Fibroblast of lung (primary cell): ENCODE measurements at regions not wholly inside any gene's neighbourhood (a gene's known extent, or its start where the extent isn't known, plus 50 kb on each side); places are given as distances from the start of the nearest gene placed in this dataset.
"Not testable (repeated sequence)": the region's sequence is repeated elsewhere in the genome, so short reads cannot be mapped to it uniquely, and the experiment has no call there.

Experiments
- DNase-seq, 2 donors: peaks; one replicate each; pipeline versions ENCODE4 v3.0.0 to v3.0.0-alpha.2; 2010; ENCODE audit warnings: low read depth in 2 of 2
- H2AFZ ChIP-seq: 2 replicates; pipeline ENCODE4 v1.5.1; 2012; ENCODE audit warnings: low read length, control low read depth, inconsistent platforms
- H3K27ac ChIP-seq: 2 replicates; pipeline ENCODE4 v1.5.1; 2011; ENCODE audit warnings: low read length, control low read depth; ENCODE audit not compliant: insufficient read depth
- H3K27me3 ChIP-seq: 2 replicates; pipeline ENCODE4 v1.5.1; 2011; ENCODE audit warnings: mild to moderate bottlenecking, low read length; ENCODE audit not compliant: control insufficient read depth, insufficient read depth
- H3K36me3 ChIP-seq: 2 replicates; pipeline ENCODE4 v1.5.1; 2011; ENCODE audit warnings: low read length; ENCODE audit not compliant: control insufficient read depth, insufficient read depth
- H3K4me1 ChIP-seq: 2 replicates; pipeline ENCODE4 v1.5.1; 2011; ENCODE audit warnings: low read length; ENCODE audit not compliant: control insufficient read depth, insufficient read depth; ENCODE audit errors: extremely low read depth
- H3K4me2 ChIP-seq: 2 replicates; pipeline ENCODE4 v1.5.1; 2011; ENCODE audit warnings: low read length, control low read depth; ENCODE audit not compliant: insufficient read depth; ENCODE audit errors: extremely low read depth
- H3K4me3 ChIP-seq, 4 experiments: fragments of 200-600 bp in 1 of 4; sonication (generic) in 1 of 4; replicated peaks in 1 of 4; 2 replicates each; pipeline ENCODE4 v1.5.1; 2011 to 2016; ENCODE audit warnings: low read length in 4 of 4, low read depth in 3 of 4, mild to moderate bottlenecking in 3 of 4, control low read depth in 2 of 4, inconsistent platforms in 1 of 4, mixed read lengths in 1 of 4; ENCODE audit not compliant: insufficient read depth in 1 of 4; ENCODE audit errors: control extremely low read depth in 1 of 4
- H3K79me2 ChIP-seq: 2 replicates; pipeline ENCODE4 v1.5.1; 2012; ENCODE audit warnings: mild to moderate bottlenecking, low read length, inconsistent platforms; ENCODE audit not compliant: control insufficient read depth, insufficient read depth
- H3K9ac ChIP-seq: 2 replicates; pipeline ENCODE4 v1.5.1; 2011; ENCODE audit warnings: mild to moderate bottlenecking, low read length, control low read depth; ENCODE audit not compliant: insufficient read depth
- H3K9me3 ChIP-seq: 2 replicates; pipeline ENCODE4 v1.5.1; 2012; ENCODE audit warnings: low read depth, low read length; ENCODE audit not compliant: control insufficient read depth, insufficient read depth
- H4K20me1 ChIP-seq: 2 replicates; pipeline ENCODE4 v1.5.1; 2011; ENCODE audit warnings: low read length; ENCODE audit not compliant: control insufficient read depth, insufficient read depth; ENCODE audit errors: extremely low read depth
- EZH2 ChIP-seq: IDR thresholded peaks from 2 replicates; pipeline ENCODE4 v1.5.1; 2012; ENCODE audit warnings: low read length, control low read depth, mild to moderate bottlenecking; ENCODE audit errors: missing control alignments
- TF ChIP-seq, protein P1 (sequence below), 2 donors: IDR thresholded peaks in 1 of 2; conservative IDR thresholded peaks in 1 of 2; 1 replicate in 1 of 2; 2 replicates in 1 of 2; pipeline ENCODE4 v1.5.1; 2011 to 2012; ENCODE audit warnings: low read length in 2 of 2, control low read depth in 1 of 2, inconsistent platforms in 1 of 2, low read depth in 1 of 2, mild to moderate bottlenecking in 1 of 2

DNA sequence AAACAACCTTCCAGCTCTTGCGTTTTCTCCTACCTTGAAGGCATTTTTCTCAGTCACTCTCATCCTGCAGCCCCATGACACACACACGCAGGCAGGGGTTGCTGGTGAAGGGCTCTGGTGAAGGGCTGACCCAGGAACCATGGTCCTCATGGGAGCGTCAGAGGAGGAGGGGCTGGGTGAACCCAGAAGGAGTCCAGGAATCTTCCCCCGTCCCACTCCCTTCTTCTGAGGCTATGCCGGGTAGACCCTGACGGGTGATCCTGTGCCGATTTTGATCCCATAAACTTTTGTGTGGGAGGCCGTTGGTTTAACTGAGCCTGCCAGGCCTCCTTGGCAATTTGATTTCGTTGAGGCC is 278.4 kb upstream of the FOXF1 start:
- no peaks in the 10 kb centered on the region for H4K20me1 ChIP-seq
- no peak overlapping the region for H3K4me3 ChIP-seq
- no peak overlapping the region for H3K9ac ChIP-seq
- no peak for TF ChIP-seq EZH2
- TF ChIP-seq, protein P1, sequence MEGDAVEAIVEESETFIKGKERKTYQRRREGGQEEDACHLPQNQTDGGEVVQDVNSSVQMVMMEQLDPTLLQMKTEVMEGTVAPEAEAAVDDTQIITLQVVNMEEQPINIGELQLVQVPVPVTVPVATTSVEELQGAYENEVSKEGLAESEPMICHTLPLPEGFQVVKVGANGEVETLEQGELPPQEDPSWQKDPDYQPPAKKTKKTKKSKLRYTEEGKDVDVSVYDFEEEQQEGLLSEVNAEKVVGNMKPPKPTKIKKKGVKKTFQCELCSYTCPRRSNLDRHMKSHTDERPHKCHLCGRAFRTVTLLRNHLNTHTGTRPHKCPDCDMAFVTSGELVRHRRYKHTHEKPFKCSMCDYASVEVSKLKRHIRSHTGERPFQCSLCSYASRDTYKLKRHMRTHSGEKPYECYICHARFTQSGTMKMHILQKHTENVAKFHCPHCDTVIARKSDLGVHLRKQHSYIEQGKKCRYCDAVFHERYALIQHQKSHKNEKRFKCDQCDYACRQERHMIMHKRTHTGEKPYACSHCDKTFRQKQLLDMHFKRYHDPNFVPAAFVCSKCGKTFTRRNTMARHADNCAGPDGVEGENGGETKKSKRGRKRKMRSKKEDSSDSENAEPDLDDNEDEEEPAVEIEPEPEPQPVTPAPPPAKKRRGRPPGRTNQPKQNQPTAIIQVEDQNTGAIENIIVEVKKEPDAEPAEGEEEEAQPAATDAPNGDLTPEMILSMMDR (conservative IDR thresholded peaks at IDR 0.05 in 1 of 2, IDR thresholded peaks at IDR 0.05 in 1 of 2; ENCODE audit: low read depth in 1 of 2, low read length in 2 of 2) = no peak
- no peak for DNase-seq
- peak overlapping the region; percentile 10 for H3K27ac ChIP-seq
- peaks cover 3% of the 10 kb centered on the region for H3K4me1 ChIP-seq
- no peaks in the 10 kb centered on the region for H3K79me2 ChIP-seq
- no peaks in the 10 kb centered on the region for H3K9me3 ChIP-seq
- H3K36me3 ChIP-seq = no peaks in the 10 kb centered on the region
- no peaks in the 10 kb centered on the region for H3K27me3 ChIP-seq
- no peak overlapping the region for H2AFZ ChIP-seq
- H3K4me2 ChIP-seq = no peak overlapping the region

DNA sequence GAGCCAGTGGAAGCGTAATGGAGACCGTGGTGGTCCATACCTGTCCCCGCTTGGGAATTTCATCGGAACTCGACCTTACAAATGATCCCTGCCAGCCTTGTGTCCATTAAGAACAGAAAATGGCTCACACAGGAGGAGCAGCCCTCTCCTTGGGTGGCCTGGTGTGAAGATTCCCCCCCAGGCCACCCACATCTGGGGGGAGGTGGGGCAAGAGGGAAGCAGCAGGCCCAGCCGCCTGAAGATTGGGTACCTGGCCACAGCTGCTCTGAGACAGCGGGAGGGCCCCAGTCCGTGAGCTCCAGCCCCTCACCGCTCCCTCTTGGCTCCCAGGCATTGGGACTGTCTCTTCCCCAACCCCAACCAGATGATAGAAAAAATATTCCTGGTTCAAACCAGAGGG is 277.8 kb upstream of the FOXF1 start:
- Histone ChIP-seq H4K20me1 (no peaks in the 10 kb centered on the region), H3K9ac (no peak overlapping the region), H3K79me2 (no peaks in the 10 kb centered on the region), H2AFZ (no peak overlapping the region), H3K27me3 (no peaks in the 10 kb centered on the region), H3K9me3 (no peaks in the 10 kb centered on the region), H3K4me3 (no peak overlapping the region), H3K27ac (no peak overlapping the region), H3K36me3 (no peaks in the 10 kb centered on the region), H3K4me1 (peaks cover 1% of the 10 kb centered on the region), H3K4me2 (no peak overlapping the region)
- TF ChIP-seq EZH2 = no peak
- TF ChIP-seq, protein P1 (conservative IDR thresholded peaks at IDR 0.05 in 1 of 2, IDR thresholded peaks at IDR 0.05 in 1 of 2; ENCODE audit: low read depth in 1 of 2, low read length in 2 of 2) = no peak
- DNase-seq = no peak

DNA sequence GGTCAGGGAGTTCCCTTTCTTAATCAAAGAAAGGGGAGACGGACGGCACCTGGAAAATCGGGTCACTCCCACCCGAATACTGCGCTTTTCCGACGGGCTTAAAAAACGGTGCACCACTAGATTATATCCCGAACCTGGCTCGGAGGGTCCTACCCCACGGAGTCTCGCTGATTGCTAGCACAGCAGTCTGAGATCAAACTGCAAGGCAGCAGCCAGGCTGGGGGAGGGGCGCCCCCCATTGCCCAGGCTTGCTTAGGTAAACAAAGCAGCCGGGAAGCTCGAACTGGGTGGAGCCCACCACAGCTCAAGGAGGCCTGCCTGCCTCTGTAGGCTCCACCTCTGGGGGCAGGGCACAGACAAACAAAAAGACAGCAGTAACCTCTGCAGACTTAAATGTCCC is 276.8 kb upstream of the FOXF1 start:
- H3K4me2 ChIP-seq, H3K36me3 ChIP-seq, H3K79me2 ChIP-seq, H3K9me3 ChIP-seq, H3K4me1 ChIP-seq, H3K27me3 ChIP-seq, H3K4me3 ChIP-seq, H4K20me1 ChIP-seq, H2AFZ ChIP-seq, H3K27ac ChIP-seq, H3K9ac ChIP-seq, DNase-seq: not testable (repeated sequence)

DNA sequence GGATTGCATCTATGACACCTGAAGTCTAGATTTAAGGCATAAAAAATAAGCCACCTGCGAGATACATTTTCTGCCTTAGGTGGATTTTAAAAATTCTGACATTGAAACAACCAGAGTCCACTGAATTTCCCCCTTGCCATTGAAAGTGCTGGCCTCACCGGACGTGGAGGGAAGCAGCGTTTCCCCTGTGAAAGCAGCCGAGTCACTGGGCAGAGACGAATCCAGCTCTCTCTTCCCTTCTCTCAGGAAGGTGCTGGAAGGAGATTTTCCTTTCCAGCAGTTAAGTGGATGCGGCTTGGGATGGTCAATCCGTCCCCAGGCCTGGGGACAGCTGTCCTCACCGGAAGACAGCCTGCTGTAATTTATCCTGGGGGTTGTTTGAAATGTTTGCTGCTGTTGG is 270.9 kb upstream of the FOXF1 start:
- Histone ChIP-seq H3K36me3 (no peaks in the 10 kb centered on the region), H3K9ac (no peak overlapping the region), H3K4me2 (no peak overlapping the region), H2AFZ (no peak overlapping the region), H3K27ac (no peak overlapping the region), H3K4me3 (no peak overlapping the region), H3K9me3 (no peaks in the 10 kb centered on the region), H4K20me1 (no peaks in the 10 kb centered on the region), H3K79me2 (no peaks in the 10 kb centered on the region), H3K4me1 (no peaks in the 10 kb centered on the region), H3K27me3 (no peaks in the 10 kb centered on the region)
- DNase-seq = no peak
- no peak for TF ChIP-seq EZH2
- TF ChIP-seq, protein P1 (conservative IDR thresholded peaks at IDR 0.05 in 1 of 2, IDR thresholded peaks at IDR 0.05 in 1 of 2; ENCODE audit: low read depth in 1 of 2, low read length in 2 of 2) = no peak
